ENCODE measurements at regions not wholly inside any gene's neighbourhood (a gene's known extent, or its start where the extent isn't known, plus 50 kb on each side); places are given as distances from the start of the nearest gene placed in this dataset.

GRCh38 chr3:104588442-104588841, 778.3 kb upstream of the ALCAM start:
- WGBS (ENCODE audit: insufficient coverage, insufficient replicate concordance, low lambda C conversion rate, missing lambda C conversion rate): 94% methylated on average over 3 of the region's 3 CpGs
- CTCF ChIA-PET: interaction anchor here (0.9 kb wide), 1 partner anchor 9 kb away, joined by 3 read pairs; no protein-coding TSS in a partner anchor
- TF ChIP-seq ZNF687 (IDR thresholded peaks at IDR 0.05) (no peak), MYB (IDR thresholded peaks at IDR 0.05; ENCODE audit: borderline replicate concordance, low read depth, low read length) (no peak), RCOR1 (conservative IDR thresholded peaks at IDR 0.05; ENCODE audit: low read depth, low read length) (no peak)
- H2AFZ ChIP-seq (ENCODE audit: control insufficient read depth, low read depth, low read length): no peak overlapping the region
- no peaks in the 10 kb centered on the region for H3K27me3 ChIP-seq (replicated peaks in 1 of 2; ENCODE audit: control insufficient read depth in 2 of 2, insufficient read depth in 2 of 2, low read length in 1 of 2)
- H3K4me2 ChIP-seq (ENCODE audit: control insufficient read depth, insufficient read depth): no peak overlapping the region
- intact Hi-C loops (cut with micrococcal nuclease; ENCODE audit: unreplicated experiment): no loop called here
- no peak for ATAC-seq
- H3K4me3 ChIP-seq: no peak overlapping the region
- H3K9me3 ChIP-seq (replicated peaks; ENCODE audit: control insufficient read depth, insufficient read depth, low read length): no peaks in the 10 kb centered on the region
- H3K9ac ChIP-seq (ENCODE audit: control insufficient read depth, insufficient read depth, low read length): no peak overlapping the region
- no peaks in the 10 kb centered on the region for H3K4me1 ChIP-seq (ENCODE audit: control insufficient read depth, insufficient read depth, low read length)
- H3K36me3 ChIP-seq (ENCODE audit: control insufficient read depth in 2 of 2, insufficient read depth in 2 of 2, low read length in 1 of 2): no peaks in the 10 kb centered on the region
- RAD21 ChIA-PET (ENCODE audit: unreplicated experiment): no interaction called here
- no peak for DNase-seq (ENCODE audit: low read depth, low spot score)
- no peak overlapping the region for H3K27ac ChIP-seq (ENCODE audit: control insufficient read depth, insufficient read depth)
- BruUV-seq (replicated peaks): no TSS peak
- SMC1A ChIA-PET (ENCODE audit: uncharacterized antibody, unreplicated experiment): no interaction called here
- no peaks in the 10 kb centered on the region for H3K79me2 ChIP-seq (ENCODE audit: control insufficient read depth, insufficient read depth, low read length)
- FAIRE-seq: no peak
- H4K20me1 ChIP-seq (ENCODE audit: control insufficient read depth, insufficient read depth): no peaks in the 10 kb centered on the region
- in situ Hi-C loops (cut with MboI): no loop called here
- POLR2A ChIA-PET: no interaction called here

DNA sequence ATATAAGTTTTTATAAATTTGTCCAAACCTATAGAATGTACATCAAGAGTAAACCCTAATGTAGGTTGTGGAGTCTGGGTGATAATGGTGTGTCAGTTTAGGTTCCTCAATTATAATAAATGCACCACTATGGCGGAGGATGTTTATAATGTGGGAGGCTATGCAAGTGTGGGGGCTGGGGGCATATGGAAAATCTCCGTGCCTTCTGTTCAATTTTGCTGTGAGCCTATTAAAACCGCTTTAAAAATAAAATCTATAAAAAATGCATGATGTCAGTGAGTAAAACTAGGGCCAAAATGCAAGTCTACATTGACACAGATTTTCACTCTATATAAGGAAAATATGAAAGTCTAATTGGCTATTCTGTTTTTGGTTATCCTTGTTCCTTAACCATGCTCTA, 774.9 kb upstream of the ALCAM start:
- in situ Hi-C loops (cut with MboI): no loop called here
- intact Hi-C loops (cut with micrococcal nuclease; ENCODE audit: unreplicated experiment): loop anchor here (10.0 kb wide), 1 partner anchor 317 kb away; no protein-coding TSS in a partner anchor
- Histone ChIP-seq H3K27me3 (replicated peaks in 1 of 2; ENCODE audit: control insufficient read depth in 2 of 2, insufficient read depth in 2 of 2, low read length in 1 of 2) (no peaks in the 10 kb centered on the region), H3K4me3 (no peak overlapping the region), H4K20me1 (ENCODE audit: control insufficient read depth, insufficient read depth) (no peaks in the 10 kb centered on the region), H3K79me2 (ENCODE audit: control insufficient read depth, insufficient read depth, low read length) (no peaks in the 10 kb centered on the region), H2AFZ (ENCODE audit: control insufficient read depth, low read depth, low read length) (no peak overlapping the region), H3K4me1 (ENCODE audit: control insufficient read depth, insufficient read depth, low read length) (no peaks in the 10 kb centered on the region), H3K27ac (ENCODE audit: control insufficient read depth, insufficient read depth) (no peak overlapping the region), H3K4me2 (ENCODE audit: control insufficient read depth, insufficient read depth) (no peak overlapping the region), H3K9ac (ENCODE audit: control insufficient read depth, insufficient read depth, low read length) (no peak overlapping the region), H3K36me3 (ENCODE audit: control insufficient read depth in 2 of 2, insufficient read depth in 2 of 2, low read length in 1 of 2) (no peaks in the 10 kb centered on the region), H3K9me3 (replicated peaks; ENCODE audit: control insufficient read depth, insufficient read depth, low read length) (no peaks in the 10 kb centered on the region)
- WGBS (ENCODE audit: insufficient coverage, insufficient replicate concordance, low lambda C conversion rate, missing lambda C conversion rate): 83% methylated on average over 3 of the region's 3 CpGs
- DNase-seq (ENCODE audit: low read depth, low spot score) (no peak), FAIRE-seq (no peak), ATAC-seq (no peak)
- SMC1A ChIA-PET (ENCODE audit: uncharacterized antibody, unreplicated experiment): no interaction called here
- POLR2A ChIA-PET: no interaction called here
- BruUV-seq (replicated peaks): no TSS peak
- CTCF ChIA-PET: no interaction called here
- RAD21 ChIA-PET (ENCODE audit: unreplicated experiment): no interaction called here
- no peak for TF ChIP-seq ZSCAN29 (IDR thresholded peaks at IDR 0.05)
- no peak for TF ChIP-seq TAF1 (IDR thresholded peaks at IDR 0.05; ENCODE audit: borderline replicate concordance, low read depth, low read length)
- TF ChIP-seq MYB (IDR thresholded peaks at IDR 0.05; ENCODE audit: borderline replicate concordance, low read depth, low read length): no peak
- TF ChIP-seq, protein P1, sequence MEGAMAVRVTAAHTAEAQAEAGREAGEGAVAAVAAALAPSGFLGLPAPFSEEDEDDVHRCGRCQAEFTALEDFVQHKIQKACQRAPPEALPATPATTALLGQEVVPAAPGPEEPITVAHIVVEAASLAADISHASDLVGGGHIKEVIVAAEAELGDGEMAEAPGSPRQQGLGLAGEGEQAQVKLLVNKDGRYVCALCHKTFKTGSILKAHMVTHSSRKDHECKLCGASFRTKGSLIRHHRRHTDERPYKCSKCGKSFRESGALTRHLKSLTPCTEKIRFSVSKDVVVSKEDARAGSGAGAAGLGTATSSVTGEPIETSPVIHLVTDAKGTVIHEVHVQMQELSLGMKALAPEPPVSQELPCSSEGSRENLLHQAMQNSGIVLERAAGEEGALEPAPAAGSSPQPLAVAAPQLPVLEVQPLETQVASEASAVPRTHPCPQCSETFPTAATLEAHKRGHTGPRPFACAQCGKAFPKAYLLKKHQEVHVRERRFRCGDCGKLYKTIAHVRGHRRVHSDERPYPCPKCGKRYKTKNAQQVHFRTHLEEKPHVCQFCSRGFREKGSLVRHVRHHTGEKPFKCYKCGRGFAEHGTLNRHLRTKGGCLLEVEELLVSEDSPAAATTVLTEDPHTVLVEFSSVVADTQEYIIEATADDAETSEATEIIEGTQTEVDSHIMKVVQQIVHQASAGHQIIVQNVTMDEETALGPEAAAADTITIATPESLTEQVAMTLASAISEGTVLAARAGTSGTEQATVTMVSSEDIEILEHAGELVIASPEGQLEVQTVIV (IDR thresholded peaks at IDR 0.05; ENCODE audit: borderline replicate concordance, partially characterized antibody): no peak
- no peak for TF ChIP-seq REST (IDR thresholded peaks at IDR 0.05; ENCODE audit: low read depth, low read length)
- no peak for TF ChIP-seq HDAC2 (IDR thresholded peaks at IDR 0.05)
